A549 (cell line): ENCODE measurements at regions not wholly inside any gene's neighbourhood (a gene's known extent, or its start where the extent isn't known, plus 50 kb on each side); places are given as distances from the start of the nearest gene placed in this dataset.

Source experiments
- ATAC-seq, 2 experiments: fragments of 200-7000 bp in 1 of 2; fragments of >200 bp in 1 of 2; cut with Nextera tagmentation in 1 of 2; cut with Tn5 transposase in 1 of 2; 3 replicates each; pipeline versions ENCODE4 v1.8.0 to v1.9.1; 2018 to 2020; ENCODE audit warnings: mild to moderate bottlenecking in 1 of 2, moderate library complexity in 1 of 2
- CTCF ChIA-PET: fragments of 300-600 bp; sonication (Branson Sonifier 250); formaldehyde crosslinking; extraction: SDS; loops from one replicate; lab custom pipeline; 2021; ENCODE audit warnings: antibody characterized with exemption, inconsistent platforms; lab: Yijun Ruan, JAX
- POLR2A ChIA-PET: fragments of 350-600 bp; formaldehyde crosslinking; extraction: SDS; loops from one replicate; lab custom pipeline; 2021; ENCODE audit warnings: antibody characterized with exemption, inconsistent platforms; lab: Yijun Ruan, JAX
- DNase-seq, 2 experiments: peaks; one replicate each; pipeline versions ENCODE4 v3.0.0 to v3.0.0-alpha.2; 2011 to 2016; ENCODE audit warnings: low read depth in 1 of 2, low spot score in 1 of 2
- FAIRE-seq: peaks from 2 replicates; lab custom pipeline; 2011; peaks lifted over from hg19 to GRCh38; lab: Jason Lieb, UNC
- H3K27ac ChIP-seq, 2 experiments: fragments of >200 bp; sonication (Bioruptor Twin); formaldehyde crosslinking; 3 replicates each; pipeline ENCODE4 v1.5.1; 2016 to 2017
- H3K4me1 ChIP-seq: fragments of >200 bp; sonication (Bioruptor Twin); formaldehyde crosslinking; 3 replicates; pipeline ENCODE4 v1.6.1; 2016
- H3K4me2 ChIP-seq: fragments of >200 bp; sonication (Bioruptor Twin); formaldehyde crosslinking; 3 replicates; pipeline ENCODE4 v1.6.1; 2016
- H3K4me3 ChIP-seq: fragments of >200 bp; sonication (Bioruptor Twin); formaldehyde crosslinking; 3 replicates; pipeline ENCODE4 v1.5.1; 2016
- H3K9me3 ChIP-seq: fragments of >200 bp; sonication (Bioruptor Twin); formaldehyde crosslinking; 3 replicates; pipeline ENCODE4 v1.6.1; 2016
- CHD2 ChIP-seq: fragments of 150-350 bp; IDR thresholded peaks from 2 replicates; pipeline ENCODE4 v1.6.1; 2014; ENCODE audit warnings: low read length; ENCODE audit not compliant: partially characterized antibody
- CHD4 ChIP-seq: fragments of 200-600 bp; sonication (generic); IDR thresholded peaks from 2 replicates; pipeline ENCODE4 v1.6.1; 2016; ENCODE audit warnings: antibody characterized with exemption, mild to moderate bottlenecking, borderline replicate concordance
- ELK1 ChIP-seq: fragments of 150-350 bp; IDR thresholded peaks from 2 replicates; pipeline ENCODE4 v1.6.1; 2014; ENCODE audit warnings: low read depth, mild to moderate bottlenecking, low read length
- HEYL ChIP-seq: fragments of 250-450 bp; sonication (Bioruptor Pico); IDR thresholded peaks from 2 replicates; pipeline ENCODE4 v1.8.0; 2021; ENCODE audit warnings: mild to moderate bottlenecking, moderate library complexity
- HMGXB4 ChIP-seq: fragments of 250-450 bp; sonication (Bioruptor Pico); IDR thresholded peaks from 2 replicates; pipeline ENCODE4 v1.5.0; 2021; ENCODE audit warnings: mild to moderate bottlenecking, moderate library complexity, borderline replicate concordance
- JUN ChIP-seq, 2 experiments: fragments of >200 bp; sonication (Bioruptor Twin); formaldehyde crosslinking; IDR thresholded peaks; 2 replicates in 1 of 2; 3 replicates in 1 of 2; pipeline ENCODE4 v1.6.1; 2016 to 2017
- MAX ChIP-seq: IDR thresholded peaks from 2 replicates; pipeline ENCODE4 v1.6.1; 2012
- NFE2L2 ChIP-seq: fragments of 150-350 bp; conservative IDR thresholded peaks from 2 replicates; pipeline ENCODE4 v1.6.1; 2014; ENCODE audit warnings: low read length
- NPAS2 ChIP-seq: fragments of 250-450 bp; sonication (Bioruptor Pico); IDR thresholded peaks from 2 replicates; pipeline ENCODE4 v1.8.0; 2022; ENCODE audit warnings: mild to moderate bottlenecking, moderate library complexity, borderline replicate concordance
- RAD21 ChIP-seq, 2 experiments: fragments of >200 bp in 1 of 2; sonication (Bioruptor Twin) in 1 of 2; formaldehyde crosslinking in 1 of 2; IDR thresholded peaks in 1 of 2; conservative IDR thresholded peaks in 1 of 2; 2 replicates in 1 of 2; 3 replicates in 1 of 2; pipeline ENCODE4 v1.6.1; 2012 to 2018; ENCODE audit warnings: inconsistent platforms in 1 of 2
- RFX5 ChIP-seq: fragments of 450-650 bp; IDR thresholded peaks from 2 replicates; pipeline ENCODE4 v1.7.1; 2014; ENCODE audit warnings: antibody characterized with exemption, mild to moderate bottlenecking, moderate library complexity
- RNF2 ChIP-seq: fragments of 200-600 bp; sonication (generic); IDR thresholded peaks from 2 replicates; pipeline ENCODE4 v1.6.1; 2016; ENCODE audit warnings: low read depth, mild to moderate bottlenecking, antibody characterized with exemption, moderate library complexity, borderline replicate concordance
- SMC3 ChIP-seq: fragments of >200 bp; sonication (Bioruptor Twin); formaldehyde crosslinking; IDR thresholded peaks from 3 replicates; pipeline ENCODE4 v1.6.1; 2018; ENCODE audit warnings: inconsistent platforms
- SREBF2 ChIP-seq: fragments of 450-650 bp; IDR thresholded peaks from 2 replicates; pipeline ENCODE4 v1.6.1; 2014; ENCODE audit warnings: mild to moderate bottlenecking, moderate library complexity
- ZNF302 ChIP-seq: fragments of 250-450 bp; sonication (Bioruptor Pico); IDR thresholded peaks from 2 replicates; pipeline ENCODE4 v1.9.0; 2021; ENCODE audit warnings: inconsistent platforms, mild to moderate bottlenecking, moderate library complexity
- WGBS: methylation state at CpG from one replicate; pipeline ENCODE4 v1.1.6; 2017; ENCODE audit errors: missing lambda C conversion rate; 5-methylcytosine and 5-hydroxymethylcytosine counted together
- TF ChIP-seq, protein P1 (sequence below): fragments of >200 bp; sonication (Bioruptor Twin); formaldehyde crosslinking; IDR thresholded peaks from 3 replicates; pipeline ENCODE4 v1.5.1; 2016

- CTCF ChIA-PET, result interaction anchor here (0.6 to 9.8 kb wide), 71 partner anchors 10 to 919 kb away, joined by 3 to 317 read pairs (median 5); partner anchors contain the start of genes CRHR1 and SPPL2C
- WGBS, result 23% methylated on average over 3 of the region's 3 CpGs
- H3K4me1 ChIP-seq, result no peaks in the 10 kb centered on the region
- TF ChIP-seq MAX (0 out of 2 replicates have a peak, but pooled peaks have one; percentile 24), RAD21 (conservative IDR thresholded peaks at IDR 0.05 in 1 of 2, IDR thresholded peaks at IDR 0.05 in 1 of 2) (peak; percentile 97 to 99), NFE2L2 (no peak), ELK1 (no peak), CHD4 (no peak), NPAS2 (CRISPR knock-in tag) (no peak), RFX5 (no peak), HMGXB4 (CRISPR knock-in tag) (no peak), SMC3 (peak; percentile 89)
- TF ChIP-seq, protein P1, sequence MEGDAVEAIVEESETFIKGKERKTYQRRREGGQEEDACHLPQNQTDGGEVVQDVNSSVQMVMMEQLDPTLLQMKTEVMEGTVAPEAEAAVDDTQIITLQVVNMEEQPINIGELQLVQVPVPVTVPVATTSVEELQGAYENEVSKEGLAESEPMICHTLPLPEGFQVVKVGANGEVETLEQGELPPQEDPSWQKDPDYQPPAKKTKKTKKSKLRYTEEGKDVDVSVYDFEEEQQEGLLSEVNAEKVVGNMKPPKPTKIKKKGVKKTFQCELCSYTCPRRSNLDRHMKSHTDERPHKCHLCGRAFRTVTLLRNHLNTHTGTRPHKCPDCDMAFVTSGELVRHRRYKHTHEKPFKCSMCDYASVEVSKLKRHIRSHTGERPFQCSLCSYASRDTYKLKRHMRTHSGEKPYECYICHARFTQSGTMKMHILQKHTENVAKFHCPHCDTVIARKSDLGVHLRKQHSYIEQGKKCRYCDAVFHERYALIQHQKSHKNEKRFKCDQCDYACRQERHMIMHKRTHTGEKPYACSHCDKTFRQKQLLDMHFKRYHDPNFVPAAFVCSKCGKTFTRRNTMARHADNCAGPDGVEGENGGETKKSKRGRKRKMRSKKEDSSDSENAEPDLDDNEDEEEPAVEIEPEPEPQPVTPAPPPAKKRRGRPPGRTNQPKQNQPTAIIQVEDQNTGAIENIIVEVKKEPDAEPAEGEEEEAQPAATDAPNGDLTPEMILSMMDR, result peak; percentile 99
- FAIRE-seq (peak; percentile 67), DNase-seq (peak; percentile 81 to 88), ATAC-seq (peak; percentile 96)
- no peak overlapping the region for H3K4me2 ChIP-seq
- POLR2A ChIA-PET, result interaction anchor here (1.7 kb wide), 1 partner anchor 191 kb away, joined by 6 read pairs; no protein-coding TSS in a partner anchor
- H3K27ac ChIP-seq, result no peak overlapping the region
- H3K9me3 ChIP-seq, result no peaks in the 10 kb centered on the region
- H3K4me3 ChIP-seq, result no peak overlapping the region
Observed at GRCh38 chr17:45640141-45640850, 143.8 kb upstream of the CRHR1 start.

- FAIRE-seq, result no peak
- Histone ChIP-seq H3K27ac (no peak overlapping the region), H3K4me2 (no peak overlapping the region)
- 87% methylated on average over 5 of the region's 5 CpGs for WGBS
- DNase-seq, result no peak
- POLR2A ChIA-PET, result no interaction called here
- no peak for TF ChIP-seq JUN (IDR thresholded peaks at IDR 0.05)
- TF ChIP-seq CHD2, result no peak
- TF ChIP-seq RNF2, result no peak
- TF ChIP-seq ZNF302 (CRISPR knock-in tag), result no peak
- TF ChIP-seq, all 56 proteins: peak for 0
- CTCF ChIA-PET, result interaction anchor here (0.7 to 9.8 kb wide), 18 partner anchors 11 to 380 kb away, joined by 3 to 317 read pairs (median 4); partner anchors contain the start of gene CRHR1
- no peak; a peak in 2 of 6 replicates for ATAC-seq
- H3K4me3 ChIP-seq, result no peak overlapping the region
- H3K4me1 ChIP-seq, result no peaks in the 10 kb centered on the region
- no peaks in the 10 kb centered on the region for H3K9me3 ChIP-seq
Observed at GRCh38 chr17:45641541-45641940, 142.6 kb upstream of the CRHR1 start.

DNA sequence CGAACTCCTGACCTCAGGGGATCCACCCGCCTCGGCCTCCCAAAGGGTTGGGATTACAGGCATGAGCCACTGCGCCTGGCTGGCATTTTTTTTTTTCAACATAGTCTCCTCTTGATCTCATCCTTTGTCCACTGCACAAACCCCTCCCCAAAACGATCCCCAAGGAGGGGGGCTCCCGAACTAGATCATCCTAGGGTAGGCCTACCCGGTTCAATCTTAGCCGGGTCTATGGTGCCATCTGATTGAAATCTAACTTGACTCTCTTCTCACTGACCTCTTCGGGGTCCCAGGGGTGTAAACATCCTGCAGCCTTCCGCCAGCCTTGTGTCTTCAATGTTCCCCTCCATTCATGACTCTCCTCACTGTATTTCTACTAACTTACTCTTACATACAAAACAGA is 140.5 kb upstream of the CRHR1 start:
- Histone ChIP-seq H3K9me3 (no peaks in the 10 kb centered on the region), H3K4me1 (no peaks in the 10 kb centered on the region), H3K27ac (no peak overlapping the region), H3K4me3 (no peak overlapping the region), H3K4me2 (no peak overlapping the region)
- ATAC-seq, result no peak
- ChIA-PET CTCF (interaction anchor here (1.3 to 9.8 kb wide), 7 partner anchors 13 to 206 kb away, joined by 4 to 317 read pairs (median 39); partner anchors contain the start of gene CRHR1), POLR2A (no interaction called here)
- 82% methylated on average over 10 of the region's 10 CpGs for WGBS
- no peak for DNase-seq
- no peak for TF ChIP-seq SREBF2
- TF ChIP-seq HEYL (CRISPR knock-in tag), result no peak
- no peak for FAIRE-seq
